ENCODE measurements at regions not wholly inside any gene's neighbourhood (a gene's known extent, or its start where the extent isn't known, plus 50 kb on each side); places are given as distances from the start of the nearest gene placed in this dataset.
"Not testable (repeated sequence)": the region's sequence is repeated elsewhere in the genome, so short reads cannot be mapped to it uniquely, and the experiment has no call there.

GRCh38 chr10:57960406-57960805 is 307.3 kb downstream of the IPMK start:
- no peak for DNase-seq (ENCODE audit: low spot score)

- no peak for DNase-seq (ENCODE audit: low spot score)
Observed at GRCh38 chr10:57959318-57960006, 308.2 kb downstream of the IPMK start.

GRCh38 chr10:57955076-57955475 is 312.6 kb downstream of the IPMK start:
- DNase-seq (ENCODE audit: low spot score) = no peak

GRCh38 chr10:57952741-57953140 is 315.0 kb downstream of the IPMK start:
- no peak for DNase-seq (ENCODE audit: low spot score)

- DNase-seq (ENCODE audit: low spot score) = no peak
Observed at GRCh38 chr10:57950442-57950974, 317.2 kb downstream of the IPMK start.

GRCh38 chr10:57948796-57949195 is 318.9 kb downstream of the IPMK start:
- no peak for DNase-seq (ENCODE audit: low spot score)

GRCh38 chr10:57946833-57947232 is 320.9 kb downstream of the IPMK start:
- DNase-seq (ENCODE audit: low spot score) = no peak

- no peak for DNase-seq (ENCODE audit: low spot score)
Observed at GRCh38 chr10:57943701-57944100, 324.0 kb downstream of the IPMK start.

- no peak for DNase-seq (ENCODE audit: low spot score)
Observed at GRCh38 chr10:57925045-57925444, 342.6 kb downstream of the IPMK start.

- DNase-seq (ENCODE audit: low spot score) = no peak
Observed at GRCh38 chr10:57921140-57921539, 346.6 kb downstream of the IPMK start.

GRCh38 chr10:57919864-57920263 is 347.8 kb downstream of the IPMK start:
- DNase-seq (ENCODE audit: low spot score) = no peak

- DNase-seq (ENCODE audit: low spot score) = no peak
Observed at GRCh38 chr10:57917019-57917418, 350.7 kb downstream of the IPMK start.

- DNase-seq (ENCODE audit: low spot score) = no peak
Observed at GRCh38 chr10:57905861-57906260, 361.8 kb downstream of the IPMK start.

GRCh38 chr10:57905010-57905409 is 362.7 kb downstream of the IPMK start:
- DNase-seq (ENCODE audit: low spot score) = no peak

GRCh38 chr10:57898231-57898630 is 369.5 kb downstream of the IPMK start:
- no peak for DNase-seq (ENCODE audit: low spot score)

- DNase-seq (ENCODE audit: low spot score) = no peak
Observed at GRCh38 chr10:57897611-57898010, 370.1 kb downstream of the IPMK start.

- no peak for DNase-seq (ENCODE audit: low spot score)
Observed at GRCh38 chr10:57894361-57894760, 373.3 kb downstream of the IPMK start.

GRCh38 chr10:57891201-57892006 is 376.3 kb downstream of the IPMK start:
- DNase-seq (ENCODE audit: low spot score) = no peak

- DNase-seq (ENCODE audit: low spot score) = no peak
Observed at GRCh38 chr10:57890691-57891090, 377.0 kb downstream of the IPMK start.

- not testable (repeated sequence) for DNase-seq (ENCODE audit: low spot score)
Observed at GRCh38 chr10:57885618-57885968, 382.1 kb downstream of the IPMK start.

GRCh38 chr10:57884965-57885617 is 382.6 kb downstream of the IPMK start:
- no peak for DNase-seq (ENCODE audit: low spot score)

- DNase-seq (ENCODE audit: low spot score) = no peak
Observed at GRCh38 chr10:57884407-57884806, 383.3 kb downstream of the IPMK start.
